DOHH2 (cell line): ENCODE measurements at regions not wholly inside any gene's neighbourhood (a gene's known extent, or its start where the extent isn't known, plus 50 kb on each side); places are given as distances from the start of the nearest gene placed in this dataset.

ENCODE experiments used
- H3F3A ChIP-seq: fragments of 200-600 bp; sonication (generic), shearing (Covaris generic); 2 replicates; pipeline ENCODE4 v1.6.0; 2016; ENCODE audit warnings: antibody characterized with exemption, mild to moderate bottlenecking; ENCODE audit not compliant: control insufficient read depth, insufficient read depth
- H3K27ac ChIP-seq: fragments of 200-600 bp; sonication (generic); 2 replicates; pipeline ENCODE4 v1.5.1; 2014; ENCODE audit warnings: low read depth, mild to moderate bottlenecking, low read length, moderate library complexity
- H3K27me3 ChIP-seq: fragments of 200-600 bp; sonication (generic); 2 replicates; pipeline ENCODE4 v1.6.1; 2014; ENCODE audit warnings: mild to moderate bottlenecking, low read length, mixed read lengths; ENCODE audit not compliant: control insufficient read depth
- H3K36me3 ChIP-seq: fragments of 200-600 bp; sonication (generic); 2 replicates; pipeline ENCODE4 v1.6.1; 2014; ENCODE audit warnings: mild to moderate bottlenecking, low read length, moderate library complexity, mixed read lengths; ENCODE audit not compliant: control insufficient read depth
- H3K4me1 ChIP-seq: fragments of 200-600 bp; sonication (generic); 2 replicates; pipeline ENCODE4 v1.6.1; 2014; ENCODE audit warnings: mild to moderate bottlenecking, low read length, mixed read lengths; ENCODE audit not compliant: control insufficient read depth
- H3K4me2 ChIP-seq: fragments of 200-600 bp; sonication (generic); 2 replicates; pipeline ENCODE4 v1.6.0; 2014; ENCODE audit warnings: mild to moderate bottlenecking, low read length, moderate library complexity
- H3K4me3 ChIP-seq: fragments of 200-600 bp; sonication (generic); 2 replicates; pipeline ENCODE4 v1.5.1; 2014; ENCODE audit warnings: mild to moderate bottlenecking, low read length, mixed read lengths
- H3K79me2 ChIP-seq: fragments of 200-600 bp; sonication (generic); 2 replicates; pipeline ENCODE4 v1.6.1; 2014; ENCODE audit warnings: mild to moderate bottlenecking, low read length, mixed read lengths; ENCODE audit not compliant: control insufficient read depth
- H3K9me2 ChIP-seq: fragments of 200-600 bp; sonication (generic); replicated peaks from 2 replicates; pipeline ENCODE4 v1.6.1; 2014; ENCODE audit warnings: mild to moderate bottlenecking, low read length, mixed read lengths; ENCODE audit not compliant: control insufficient read depth
- H3K9me3 ChIP-seq: fragments of 200-600 bp; sonication (generic); 2 replicates; pipeline ENCODE4 v1.6.1; 2014; ENCODE audit warnings: antibody characterized with exemption, low read length, mixed read lengths; ENCODE audit not compliant: control insufficient read depth, insufficient read depth
- H4K20me1 ChIP-seq: fragments of 200-600 bp; sonication (generic); 2 replicates; pipeline ENCODE4 v1.6.0; 2014; ENCODE audit warnings: low read depth, mild to moderate bottlenecking, antibody characterized with exemption, low read length, moderate library complexity; ENCODE audit not compliant: control insufficient read depth, insufficient read depth
- EZH2phosphoT487 ChIP-seq: fragments of 200-600 bp; sonication (generic); IDR thresholded peaks from 2 replicates; pipeline ENCODE4 v1.6.1; 2017; ENCODE audit warnings: borderline replicate concordance, mild to moderate bottlenecking, antibody characterized with exemption, low read length, moderate library complexity, mixed read lengths
- TF ChIP-seq, protein P1 (sequence below): fragments of 200-600 bp; sonication (generic); IDR thresholded peaks from one replicate; pipeline ENCODE4 v1.5.1; 2014; ENCODE audit warnings: antibody characterized with exemption, mild to moderate bottlenecking, low read depth, low read length; ENCODE audit not compliant: poor library complexity, severe bottlenecking

DNA sequence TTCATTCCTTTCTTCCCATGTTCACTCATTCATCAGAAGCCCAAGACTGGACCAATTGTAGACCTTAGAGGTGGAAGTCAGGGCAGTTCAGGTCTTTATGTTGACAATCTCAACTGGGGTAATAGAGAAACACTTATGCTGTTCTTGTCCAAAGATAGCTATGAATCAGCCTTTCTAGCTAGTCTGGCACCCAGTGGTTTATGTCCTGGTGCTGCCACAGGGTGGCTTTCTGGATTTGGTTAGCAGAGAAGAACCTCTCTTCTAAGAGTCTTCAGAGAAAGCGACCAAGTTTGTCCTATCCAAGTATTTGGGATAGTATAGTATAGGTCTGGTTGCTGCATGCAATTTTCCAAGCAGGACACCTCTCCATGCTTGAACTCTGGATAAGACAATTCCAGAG lies 83.3 kb downstream of the NOG start:
- Histone ChIP-seq H3K9me3 (no peaks in the 10 kb centered on the region), H3K9me2 (no peaks in the 10 kb centered on the region), H3K27me3 (peaks cover 33% of the 10 kb centered on the region), H3K4me1 (no peaks in the 10 kb centered on the region), H3K79me2 (no peaks in the 10 kb centered on the region), H3K4me2 (no peak overlapping the region), H3F3A (no peaks in the 10 kb centered on the region), H3K27ac (no peak overlapping the region), H3K4me3 (no peak overlapping the region), H3K36me3 (no peaks in the 10 kb centered on the region), H4K20me1 (no peaks in the 10 kb centered on the region)
- TF ChIP-seq, protein P1, sequence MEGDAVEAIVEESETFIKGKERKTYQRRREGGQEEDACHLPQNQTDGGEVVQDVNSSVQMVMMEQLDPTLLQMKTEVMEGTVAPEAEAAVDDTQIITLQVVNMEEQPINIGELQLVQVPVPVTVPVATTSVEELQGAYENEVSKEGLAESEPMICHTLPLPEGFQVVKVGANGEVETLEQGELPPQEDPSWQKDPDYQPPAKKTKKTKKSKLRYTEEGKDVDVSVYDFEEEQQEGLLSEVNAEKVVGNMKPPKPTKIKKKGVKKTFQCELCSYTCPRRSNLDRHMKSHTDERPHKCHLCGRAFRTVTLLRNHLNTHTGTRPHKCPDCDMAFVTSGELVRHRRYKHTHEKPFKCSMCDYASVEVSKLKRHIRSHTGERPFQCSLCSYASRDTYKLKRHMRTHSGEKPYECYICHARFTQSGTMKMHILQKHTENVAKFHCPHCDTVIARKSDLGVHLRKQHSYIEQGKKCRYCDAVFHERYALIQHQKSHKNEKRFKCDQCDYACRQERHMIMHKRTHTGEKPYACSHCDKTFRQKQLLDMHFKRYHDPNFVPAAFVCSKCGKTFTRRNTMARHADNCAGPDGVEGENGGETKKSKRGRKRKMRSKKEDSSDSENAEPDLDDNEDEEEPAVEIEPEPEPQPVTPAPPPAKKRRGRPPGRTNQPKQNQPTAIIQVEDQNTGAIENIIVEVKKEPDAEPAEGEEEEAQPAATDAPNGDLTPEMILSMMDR, result no peak
- TF ChIP-seq EZH2phosphoT487, result no peak

DNA sequence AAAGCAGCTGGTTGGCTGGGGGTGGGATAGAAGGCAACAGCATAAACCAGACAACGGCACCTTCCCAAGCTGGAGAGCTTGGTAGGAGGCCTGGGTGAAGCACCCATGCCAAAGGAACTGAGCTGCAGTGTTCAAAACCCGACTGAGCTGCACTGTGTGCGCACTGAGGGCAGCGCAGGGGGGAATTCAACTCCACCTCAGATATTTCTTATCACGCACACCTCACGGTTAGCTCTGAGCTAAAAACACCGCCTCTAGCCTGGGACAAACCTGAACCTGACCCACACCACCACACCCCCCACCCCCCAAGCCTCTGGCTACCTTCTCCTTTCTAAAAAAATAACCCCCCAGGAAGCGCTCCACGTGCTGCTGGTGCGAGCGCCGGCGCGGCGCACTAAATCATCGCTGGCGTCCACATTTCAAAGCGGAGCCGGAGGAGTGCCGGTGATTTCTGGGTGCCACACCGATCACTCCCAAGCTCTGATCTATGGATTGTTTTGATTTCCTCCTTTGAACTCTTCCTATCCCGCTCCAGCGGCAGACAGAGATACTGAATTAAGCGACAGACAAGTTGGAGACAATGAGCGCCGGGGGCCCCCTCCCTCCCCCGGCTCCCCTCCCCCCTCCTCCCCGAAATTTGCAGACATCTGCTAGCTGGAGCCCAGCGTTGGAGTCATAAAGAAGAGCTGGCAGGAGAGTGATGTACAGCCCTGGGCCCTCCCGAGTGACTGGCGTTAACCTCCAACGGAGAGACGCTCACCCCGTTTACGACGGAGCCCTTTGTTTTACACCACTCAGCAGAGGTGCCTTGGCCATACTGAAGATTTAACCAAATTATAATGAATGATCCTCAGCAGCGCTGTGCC lies 85.0 kb downstream of the NOG start:
- H3K27me3 ChIP-seq, result peaks cover 29% of the 10 kb centered on the region
- no peaks in the 10 kb centered on the region for H3K79me2 ChIP-seq
- no peak overlapping the region for H3K4me2 ChIP-seq
- no peaks in the 10 kb centered on the region for H4K20me1 ChIP-seq
- no peaks in the 10 kb centered on the region for H3K36me3 ChIP-seq
- no peaks in the 10 kb centered on the region for H3K4me1 ChIP-seq
- H3K9me2 ChIP-seq, result no peaks in the 10 kb centered on the region
- H3F3A ChIP-seq, result no peaks in the 10 kb centered on the region
- no peaks in the 10 kb centered on the region for H3K9me3 ChIP-seq
- no peak overlapping the region for H3K4me3 ChIP-seq
- H3K27ac ChIP-seq, result no peak overlapping the region
- no peak for TF ChIP-seq EZH2phosphoT487
- TF ChIP-seq, protein P1, result no peak

GRCh38 chr17:56679115-56679776 lies 85.7 kb downstream of the NOG start:
- Histone ChIP-seq H3K9me3 (no peaks in the 10 kb centered on the region), H3K27ac (no peak overlapping the region), H3F3A (no peaks in the 10 kb centered on the region), H4K20me1 (no peaks in the 10 kb centered on the region), H3K4me1 (no peaks in the 10 kb centered on the region), H3K79me2 (no peaks in the 10 kb centered on the region), H3K9me2 (no peaks in the 10 kb centered on the region), H3K27me3 (peaks cover 25% of the 10 kb centered on the region), H3K36me3 (no peaks in the 10 kb centered on the region), H3K4me3 (no peak overlapping the region), H3K4me2 (no peak overlapping the region)
- TF ChIP-seq, protein P1, result peak; percentile 73
- TF ChIP-seq EZH2phosphoT487, result no peak
